Smooth muscle cell (in vitro differentiated cells): ENCODE measurements at regions not wholly inside any gene's neighbourhood (a gene's known extent, or its start where the extent isn't known, plus 50 kb on each side); places are given as distances from the start of the nearest gene placed in this dataset.

Experiments used
- DNase-seq: peaks from one replicate; lab custom pipeline; 2025; ENCODE audit not compliant: unreplicated experiment; lab: John Stamatoyannopoulos, UW
- H2AFZ ChIP-seq: fragments of 200-600 bp; sonication (generic); 2 replicates; pipeline ENCODE4 v1.6.0; 2016; ENCODE audit warnings: antibody characterized with exemption, low read depth, mild to moderate bottlenecking
- H3F3A ChIP-seq: fragments of 200-600 bp; sonication (generic); 2 replicates; pipeline ENCODE4 v1.6.0; 2017; ENCODE audit warnings: antibody characterized with exemption, low read depth
- H3K27ac ChIP-seq: fragments of 200-600 bp; sonication (generic); 2 replicates; pipeline ENCODE4 v1.5.1; 2016; ENCODE audit warnings: low read depth, mild to moderate bottlenecking
- H3K27me3 ChIP-seq: fragments of 200-600 bp; sonication (generic); 2 replicates; pipeline ENCODE4 v1.6.1; 2016; ENCODE audit warnings: low read depth, mild to moderate bottlenecking
- H3K36me3 ChIP-seq: fragments of 200-600 bp; sonication (generic); 2 replicates; pipeline ENCODE4 v1.5.1; 2016; ENCODE audit warnings: low read depth
- H3K4me1 ChIP-seq: fragments of 200-600 bp; sonication (generic); 2 replicates; pipeline ENCODE4 v1.5.1; 2016; ENCODE audit warnings: low read depth
- H3K4me2 ChIP-seq: fragments of 200-600 bp; sonication (generic); 2 replicates; pipeline ENCODE4 v1.6.0; 2016; ENCODE audit warnings: mild to moderate bottlenecking
- H3K4me3 ChIP-seq: fragments of 200-600 bp; sonication (generic); 2 replicates; pipeline ENCODE4 v1.5.1; 2016; ENCODE audit warnings: mild to moderate bottlenecking
- H3K79me2 ChIP-seq: fragments of 200-600 bp; sonication (generic); 2 replicates; pipeline ENCODE4 v1.6.0; 2016; ENCODE audit warnings: low read depth, mild to moderate bottlenecking
- H3K9ac ChIP-seq: fragments of 200-600 bp; sonication (generic); 2 replicates; pipeline ENCODE4 v1.6.0; 2016; ENCODE audit warnings: low read depth
- H3K9me3 ChIP-seq: fragments of 200-600 bp; sonication (generic); replicated peaks from 2 replicates; pipeline ENCODE4 v1.5.1; 2016; ENCODE audit warnings: low read depth
- H4K20me1 ChIP-seq: fragments of 200-600 bp; sonication (generic); 2 replicates; pipeline ENCODE4 v1.6.0; 2016; ENCODE audit warnings: low read depth
- CTCF ChIP-seq: fragments of 200-600 bp; sonication (generic); IDR thresholded peaks from 2 replicates; pipeline ENCODE4 v1.5.1; 2017; ENCODE audit warnings: borderline replicate concordance, mild to moderate bottlenecking, antibody characterized with exemption; ENCODE audit not compliant: insufficient read depth, poor library complexity, severe bottlenecking
- WGBS: methylation state at CpG from one replicate; pipeline ENCODE4 v1.1.7; 2016; ENCODE audit warnings: low lambda C conversion rate; 5-methylcytosine and 5-hydroxymethylcytosine counted together

- Histone ChIP-seq H3K27me3 (no peaks in the 10 kb centered on the region), H3K4me1 (no peaks in the 10 kb centered on the region), H3F3A (no peaks in the 10 kb centered on the region), H2AFZ (no peak overlapping the region), H3K27ac (no peak overlapping the region), H3K9me3 (no peaks in the 10 kb centered on the region), H3K4me3 (no peak overlapping the region), H3K9ac (no peak overlapping the region), H3K79me2 (no peaks in the 10 kb centered on the region), H3K4me2 (no peak overlapping the region), H3K36me3 (no peaks in the 10 kb centered on the region), H4K20me1 (no peaks in the 10 kb centered on the region)
- WGBS: 72% methylated on average over 3 of the region's 3 CpGs
- no peak for TF ChIP-seq CTCF
- DNase-seq: no peak
Observed at GRCh38 chr20:58162986-58163385, 65.5 kb downstream of the ANKRD60 start.

- Histone ChIP-seq H2AFZ (no peak overlapping the region), H3K9me3 (no peaks in the 10 kb centered on the region), H3K79me2 (no peaks in the 10 kb centered on the region), H3K4me3 (no peak overlapping the region), H3K27me3 (no peaks in the 10 kb centered on the region), H3K4me2 (no peak overlapping the region), H3K9ac (no peak overlapping the region), H3K4me1 (no peaks in the 10 kb centered on the region), H3F3A (no peaks in the 10 kb centered on the region), H3K27ac (no peak overlapping the region), H3K36me3 (no peaks in the 10 kb centered on the region), H4K20me1 (no peaks in the 10 kb centered on the region)
- DNase-seq: no peak
- 92% methylated on average over 2 of the region's 2 CpGs for WGBS
- TF ChIP-seq CTCF: no peak
Observed at GRCh38 chr20:58161192-58161591, 67.3 kb downstream of the ANKRD60 start.

- peaks cover 5% of the 10 kb centered on the region for H3K27me3 ChIP-seq
- H3F3A ChIP-seq: no peaks in the 10 kb centered on the region
- no peaks in the 10 kb centered on the region for H3K9me3 ChIP-seq
- no peaks in the 10 kb centered on the region for H3K36me3 ChIP-seq
- no peak for DNase-seq
- H3K4me2 ChIP-seq: no peak overlapping the region
- no peaks in the 10 kb centered on the region for H4K20me1 ChIP-seq
- H3K9ac ChIP-seq: no peak overlapping the region
- no peak for TF ChIP-seq CTCF
- H3K27ac ChIP-seq: no peak overlapping the region
- H3K79me2 ChIP-seq: no peaks in the 10 kb centered on the region
- no peaks in the 10 kb centered on the region for H3K4me1 ChIP-seq
- 83% methylated on average over 17 of the region's 17 CpGs for WGBS
- H3K4me3 ChIP-seq: no peak overlapping the region
- no peak overlapping the region for H2AFZ ChIP-seq
Observed at GRCh38 chr20:58160451-58161061, 67.9 kb downstream of the ANKRD60 start.
